ENCODE measurements at regions not wholly inside any gene's neighbourhood (a gene's known extent, or its start where the extent isn't known, plus 50 kb on each side); places are given as distances from the start of the nearest gene placed in this dataset.

DNA sequence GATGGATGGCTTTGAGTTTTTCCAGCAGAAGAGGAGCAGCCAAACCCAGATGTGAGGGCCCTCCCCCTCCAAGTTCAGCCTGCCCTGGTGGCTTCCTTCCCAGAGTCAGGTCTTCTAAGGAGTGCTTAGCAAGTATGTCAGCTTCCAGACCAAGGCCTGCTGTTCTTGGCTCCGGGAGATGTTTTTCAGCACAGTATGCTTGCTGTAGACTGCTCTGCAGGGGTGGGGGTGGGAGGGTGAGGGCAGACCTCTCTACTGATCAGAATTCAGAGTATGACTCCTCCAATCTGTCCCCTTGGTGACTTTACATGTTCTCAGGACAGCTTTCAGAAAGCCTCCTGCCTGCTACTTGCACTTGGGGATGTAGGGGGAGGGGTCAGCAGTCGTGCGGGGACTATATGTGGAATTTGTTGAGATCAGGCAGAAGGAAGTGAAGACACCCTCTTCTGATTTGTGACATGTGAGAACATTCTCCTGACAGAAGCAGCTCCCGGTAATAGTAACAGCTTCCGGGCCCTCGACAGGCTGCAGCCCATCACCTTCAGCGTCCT lies 516.4 kb upstream of the ZMIZ1 start:
- TF ChIP-seq, protein P1, sequence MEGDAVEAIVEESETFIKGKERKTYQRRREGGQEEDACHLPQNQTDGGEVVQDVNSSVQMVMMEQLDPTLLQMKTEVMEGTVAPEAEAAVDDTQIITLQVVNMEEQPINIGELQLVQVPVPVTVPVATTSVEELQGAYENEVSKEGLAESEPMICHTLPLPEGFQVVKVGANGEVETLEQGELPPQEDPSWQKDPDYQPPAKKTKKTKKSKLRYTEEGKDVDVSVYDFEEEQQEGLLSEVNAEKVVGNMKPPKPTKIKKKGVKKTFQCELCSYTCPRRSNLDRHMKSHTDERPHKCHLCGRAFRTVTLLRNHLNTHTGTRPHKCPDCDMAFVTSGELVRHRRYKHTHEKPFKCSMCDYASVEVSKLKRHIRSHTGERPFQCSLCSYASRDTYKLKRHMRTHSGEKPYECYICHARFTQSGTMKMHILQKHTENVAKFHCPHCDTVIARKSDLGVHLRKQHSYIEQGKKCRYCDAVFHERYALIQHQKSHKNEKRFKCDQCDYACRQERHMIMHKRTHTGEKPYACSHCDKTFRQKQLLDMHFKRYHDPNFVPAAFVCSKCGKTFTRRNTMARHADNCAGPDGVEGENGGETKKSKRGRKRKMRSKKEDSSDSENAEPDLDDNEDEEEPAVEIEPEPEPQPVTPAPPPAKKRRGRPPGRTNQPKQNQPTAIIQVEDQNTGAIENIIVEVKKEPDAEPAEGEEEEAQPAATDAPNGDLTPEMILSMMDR (IDR thresholded peaks at IDR 0.05): no peak
- TF ChIP-seq POLR2A (IDR thresholded peaks at IDR 0.05): no peak
